ENCODE measurements at regions not wholly inside any gene's neighbourhood (a gene's known extent, or its start where the extent isn't known, plus 50 kb on each side); places are given as distances from the start of the nearest gene placed in this dataset.

GRCh38 chr12:91931111-91931510 lies 214.5 kb downstream of the BTG1 start:
- Histone ChIP-seq H3K9ac (ENCODE audit: low read length) (no peak overlapping the region), H4K20me1 (ENCODE audit: low read depth, low read length) (no peaks in the 10 kb centered on the region), H3K36me3 (ENCODE audit: low read length) (no peaks in the 10 kb centered on the region), H3K27me3 (ENCODE audit: low read length) (no peaks in the 10 kb centered on the region), H3K9me2 (replicated peaks; ENCODE audit: insufficient read depth, low read length) (no peaks in the 10 kb centered on the region), H3F3A (ENCODE audit: insufficient read depth) (no peaks in the 10 kb centered on the region), H2AFZ (ENCODE audit: low read depth, low read length, severe bottlenecking) (no peak overlapping the region), H3K4me3 (ENCODE audit: insufficient read depth, low read length, poor library complexity, severe bottlenecking) (no peak overlapping the region), H3K9me3 (ENCODE audit: insufficient read depth, low read length) (no peaks in the 10 kb centered on the region), H3K79me2 (ENCODE audit: insufficient read depth, low read length) (no peaks in the 10 kb centered on the region), H3K4me2 (ENCODE audit: low read depth, low read length, poor library complexity, severe bottlenecking) (no peak overlapping the region), H3K27ac (ENCODE audit: low read depth, low read length) (no peak overlapping the region)
- TF ChIP-seq EZH2phosphoT487 (conservative IDR thresholded peaks at IDR 0.05; ENCODE audit: low read length) (no peak), CTCF (IDR thresholded peaks at IDR 0.05; ENCODE audit: insufficient read depth, low read length, poor library complexity, severe bottlenecking) (no peak)

DNA sequence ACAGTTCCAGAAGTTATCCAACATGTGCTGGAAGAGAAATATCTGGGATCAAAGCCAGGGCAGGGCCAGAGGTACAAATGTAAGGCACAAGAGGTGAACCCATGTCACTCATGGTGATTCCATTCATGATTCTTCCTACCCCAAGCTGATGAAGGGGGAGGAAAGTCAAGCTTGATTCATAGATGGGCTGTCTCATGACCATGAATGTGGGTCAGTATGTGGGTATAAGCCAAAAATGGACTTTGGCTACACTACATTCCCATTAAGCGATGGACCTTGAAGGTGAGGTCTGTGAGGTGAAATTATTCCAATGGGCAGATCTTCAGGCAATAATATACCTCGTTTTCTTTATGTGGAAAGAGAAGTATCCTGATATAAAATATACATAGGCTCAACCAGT lies 217.1 kb downstream of the BTG1 start:
- H3F3A ChIP-seq (ENCODE audit: insufficient read depth), result no peaks in the 10 kb centered on the region
- TF ChIP-seq CTCF (IDR thresholded peaks at IDR 0.05; ENCODE audit: insufficient read depth, low read length, poor library complexity, severe bottlenecking), result no peak
- no peak for TF ChIP-seq EZH2phosphoT487 (conservative IDR thresholded peaks at IDR 0.05; ENCODE audit: low read length)
- no peaks in the 10 kb centered on the region for H3K79me2 ChIP-seq (ENCODE audit: insufficient read depth, low read length)
- no peaks in the 10 kb centered on the region for H4K20me1 ChIP-seq (ENCODE audit: low read depth, low read length)
- no peaks in the 10 kb centered on the region for H3K9me2 ChIP-seq (replicated peaks; ENCODE audit: insufficient read depth, low read length)
- no peaks in the 10 kb centered on the region for H3K27me3 ChIP-seq (ENCODE audit: low read length)
- H3K9ac ChIP-seq (ENCODE audit: low read length), result no peak overlapping the region
- H3K4me2 ChIP-seq (ENCODE audit: low read depth, low read length, poor library complexity, severe bottlenecking), result no peak overlapping the region
- H3K9me3 ChIP-seq (ENCODE audit: insufficient read depth, low read length), result no peaks in the 10 kb centered on the region
- no peaks in the 10 kb centered on the region for H3K36me3 ChIP-seq (ENCODE audit: low read length)
- H2AFZ ChIP-seq (ENCODE audit: low read depth, low read length, severe bottlenecking), result no peak overlapping the region
- no peak overlapping the region for H3K4me3 ChIP-seq (ENCODE audit: insufficient read depth, low read length, poor library complexity, severe bottlenecking)
- H3K27ac ChIP-seq (ENCODE audit: low read depth, low read length), result no peak overlapping the region

DNA sequence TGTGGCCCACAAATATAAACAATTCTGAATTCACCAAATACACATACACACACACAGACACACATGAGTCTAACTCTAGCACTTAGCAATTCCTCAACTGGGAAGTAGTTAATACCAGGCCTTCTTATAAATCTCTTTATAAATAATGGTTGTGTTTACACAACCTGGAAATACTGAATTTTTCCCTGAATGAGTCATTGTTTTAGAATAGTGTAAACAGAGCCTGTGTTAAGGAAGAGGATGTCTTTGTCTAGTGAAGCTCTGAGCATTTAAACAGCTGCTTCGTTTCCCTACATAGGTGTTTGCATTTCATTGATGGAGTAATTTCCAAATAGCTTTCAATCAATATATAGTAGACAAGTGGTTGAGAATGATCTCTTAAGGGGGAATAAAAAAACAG lies 218.8 kb downstream of the BTG1 start:
- Histone ChIP-seq H2AFZ (ENCODE audit: low read depth, low read length, severe bottlenecking) (no peak overlapping the region), H3K27me3 (ENCODE audit: low read length) (no peaks in the 10 kb centered on the region), H3K4me2 (ENCODE audit: low read depth, low read length, poor library complexity, severe bottlenecking) (no peak overlapping the region), H4K20me1 (ENCODE audit: low read depth, low read length) (no peaks in the 10 kb centered on the region), H3K9me2 (replicated peaks; ENCODE audit: insufficient read depth, low read length) (no peaks in the 10 kb centered on the region), H3K79me2 (ENCODE audit: insufficient read depth, low read length) (no peaks in the 10 kb centered on the region), H3K9me3 (ENCODE audit: insufficient read depth, low read length) (no peaks in the 10 kb centered on the region), H3K9ac (ENCODE audit: low read length) (no peak overlapping the region), H3K36me3 (ENCODE audit: low read length) (no peaks in the 10 kb centered on the region), H3K4me3 (ENCODE audit: insufficient read depth, low read length, poor library complexity, severe bottlenecking) (no peak overlapping the region), H3K27ac (ENCODE audit: low read depth, low read length) (no peak overlapping the region), H3F3A (ENCODE audit: insufficient read depth) (no peaks in the 10 kb centered on the region)
- TF ChIP-seq EZH2phosphoT487 (conservative IDR thresholded peaks at IDR 0.05; ENCODE audit: low read length) (no peak), CTCF (IDR thresholded peaks at IDR 0.05; ENCODE audit: insufficient read depth, low read length, poor library complexity, severe bottlenecking) (no peak)

DNA sequence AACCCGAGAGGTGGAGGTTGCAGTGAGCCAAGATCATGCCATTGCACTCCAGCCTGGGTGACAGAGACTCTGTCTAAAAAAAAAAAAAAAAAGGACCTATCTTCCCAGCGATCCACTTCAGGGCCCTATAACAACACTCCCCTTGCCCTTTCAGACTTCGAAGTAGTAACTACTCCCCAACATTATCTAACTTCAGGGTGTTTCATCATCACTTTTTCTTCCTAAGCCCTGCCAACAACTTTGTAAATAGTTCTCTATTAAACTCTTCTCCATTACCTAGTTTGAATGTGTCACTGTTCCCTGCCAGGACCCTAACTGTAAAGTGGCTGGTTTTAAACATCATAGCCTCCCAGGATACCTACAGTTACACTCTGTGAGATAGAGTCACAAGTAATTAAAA lies 220.8 kb downstream of the BTG1 start:
- Histone ChIP-seq H3K4me2 (ENCODE audit: low read depth, low read length, poor library complexity, severe bottlenecking) (no peak overlapping the region), H3K9ac (ENCODE audit: low read length) (no peak overlapping the region), H3K9me2 (replicated peaks; ENCODE audit: insufficient read depth, low read length) (no peaks in the 10 kb centered on the region), H2AFZ (ENCODE audit: low read depth, low read length, severe bottlenecking) (no peak overlapping the region), H3K79me2 (ENCODE audit: insufficient read depth, low read length) (no peaks in the 10 kb centered on the region), H4K20me1 (ENCODE audit: low read depth, low read length) (no peaks in the 10 kb centered on the region), H3K4me3 (ENCODE audit: insufficient read depth, low read length, poor library complexity, severe bottlenecking) (no peak overlapping the region), H3K9me3 (ENCODE audit: insufficient read depth, low read length) (no peaks in the 10 kb centered on the region), H3K27me3 (ENCODE audit: low read length) (no peaks in the 10 kb centered on the region), H3K36me3 (ENCODE audit: low read length) (no peaks in the 10 kb centered on the region), H3F3A (ENCODE audit: insufficient read depth) (no peaks in the 10 kb centered on the region), H3K27ac (ENCODE audit: low read depth, low read length) (no peak overlapping the region)
- no peak for TF ChIP-seq EZH2phosphoT487 (conservative IDR thresholded peaks at IDR 0.05; ENCODE audit: low read length)
- no peak for TF ChIP-seq CTCF (IDR thresholded peaks at IDR 0.05; ENCODE audit: insufficient read depth, low read length, poor library complexity, severe bottlenecking)

All from SU-DHL-6 (cell line).